K562 (cell line): ENCODE measurements at regions not wholly inside any gene's neighbourhood (a gene's known extent, or its start where the extent isn't known, plus 50 kb on each side); places are given as distances from the start of the nearest gene placed in this dataset.

Source experiments
- EZH2 ChIP-seq: IDR thresholded peaks from 2 replicates; pipeline ENCODE4 v1.6.1; 2012; ENCODE audit warnings: low read depth, mild to moderate bottlenecking, inconsistent platforms, low read length, borderline replicate concordance
- FOXA1 ChIP-seq: fragments of 450-650 bp; IDR thresholded peaks from 2 replicates; pipeline ENCODE4 v1.6.1; 2016; ENCODE audit warnings: mild to moderate bottlenecking, borderline replicate concordance
- TCFL5 ChIP-seq: fragments of 250-450 bp; sonication (Bioruptor Pico); conservative IDR thresholded peaks from 2 replicates; pipeline ENCODE4 v1.6.1; 2021; ENCODE audit warnings: mild to moderate bottlenecking, moderate library complexity, matching md5 sums
- TF ChIP-seq, protein P1 (sequence below): fragments of 450-650 bp; IDR thresholded peaks from 2 replicates; pipeline ENCODE4 v1.6.1; 2016; ENCODE audit warnings: missing biosample characterization, missing genetic modification characterization

DNA sequence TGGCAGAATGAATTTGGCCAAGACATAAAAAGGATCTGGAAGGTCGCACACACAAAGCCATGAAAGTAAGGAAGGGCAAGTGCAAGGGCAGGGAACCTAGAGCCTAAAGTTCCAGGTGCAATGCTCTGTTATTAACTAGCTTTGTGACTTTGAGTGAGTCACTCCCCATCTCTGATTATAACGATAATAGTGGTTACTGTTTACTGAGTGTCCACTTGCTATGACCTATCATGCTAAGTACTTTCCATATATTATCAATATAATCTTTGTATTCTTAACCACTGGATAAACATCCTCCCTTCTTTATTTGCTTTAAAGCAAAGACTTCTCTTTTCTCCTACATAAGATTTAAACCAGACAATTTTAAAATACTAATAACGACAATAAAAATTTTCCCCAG, 504.6 kb upstream of the BRINP1 start:
- TF ChIP-seq TCFL5 (CRISPR knock-in tag) = no peak
- TF ChIP-seq, protein P1, sequence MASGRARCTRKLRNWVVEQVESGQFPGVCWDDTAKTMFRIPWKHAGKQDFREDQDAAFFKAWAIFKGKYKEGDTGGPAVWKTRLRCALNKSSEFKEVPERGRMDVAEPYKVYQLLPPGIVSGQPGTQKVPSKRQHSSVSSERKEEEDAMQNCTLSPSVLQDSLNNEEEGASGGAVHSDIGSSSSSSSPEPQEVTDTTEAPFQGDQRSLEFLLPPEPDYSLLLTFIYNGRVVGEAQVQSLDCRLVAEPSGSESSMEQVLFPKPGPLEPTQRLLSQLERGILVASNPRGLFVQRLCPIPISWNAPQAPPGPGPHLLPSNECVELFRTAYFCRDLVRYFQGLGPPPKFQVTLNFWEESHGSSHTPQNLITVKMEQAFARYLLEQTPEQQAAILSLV (tag) = no peak
- no peak for TF ChIP-seq EZH2
- TF ChIP-seq FOXA1 = no peak
